Endothelial cell of umbilical vein (primary cell): ENCODE measurements at regions not wholly inside any gene's neighbourhood (a gene's known extent, or its start where the extent isn't known, plus 50 kb on each side); places are given as distances from the start of the nearest gene placed in this dataset.

Experiments
- BruUV-seq: library from RNA; stranded (reverse); fragments of 400-500 nt; replicated peaks from 2 replicates; lab custom pipeline; 2021; lab: Mats Ljungman, UMichigan
- CTCF ChIA-PET: fragments of 300-600, 350-600 bp; sonication (Branson Sonifier 250); formaldehyde crosslinking; loops from one replicate; lab custom pipeline; 2021; ENCODE audit warnings: antibody characterized with exemption, inconsistent platforms; lab: Charles Lee
- POLR2A ChIA-PET: fragments of 300-600, 350-600 bp; sonication (Branson Sonifier 250); formaldehyde crosslinking; loops from one replicate; lab custom pipeline; 2021; ENCODE audit warnings: antibody characterized with exemption, inconsistent platforms; lab: Charles Lee
- DNase-seq: peaks from one replicate; pipeline ENCODE4 v3.0.0-alpha.2; 2011; ENCODE audit warnings: low read depth, low spot score
- FAIRE-seq: peaks from 2 replicates; lab custom pipeline; 2011; peaks lifted over from hg19 to GRCh38; lab: Jason Lieb, UNC
- H2AFZ ChIP-seq: 2 replicates; pipeline ENCODE4 v1.6.0; 2012; ENCODE audit warnings: low read depth, low read length, control low read depth, inconsistent platforms
- H3K27ac ChIP-seq: 2 replicates; pipeline ENCODE4 v1.5.1; 2011; ENCODE audit warnings: low read depth, mild to moderate bottlenecking, control low read depth, low read length, moderate library complexity; ENCODE audit not compliant: insufficient read depth
- H3K27me3 ChIP-seq, 2 experiments: 2 replicates each; pipeline versions ENCODE4 v1.6.0 to v1.6.1; 2011; ENCODE audit warnings: low read length in 2 of 2, mixed read lengths in 1 of 2; ENCODE audit not compliant: control insufficient read depth in 2 of 2, insufficient read depth in 2 of 2
- H3K36me3 ChIP-seq, 2 experiments: 2 replicates in 1 of 2; 3 replicates in 1 of 2; pipeline ENCODE4 v1.5.1; 2011; ENCODE audit warnings: low read length in 2 of 2, mild to moderate bottlenecking in 1 of 2, moderate library complexity in 1 of 2; ENCODE audit not compliant: control insufficient read depth in 2 of 2, insufficient read depth in 2 of 2; ENCODE audit errors: extremely low read depth in 1 of 2
- H3K4me1 ChIP-seq: 3 replicates; pipeline ENCODE4 v1.5.1; 2011; ENCODE audit warnings: mild to moderate bottlenecking, low read length; ENCODE audit not compliant: control insufficient read depth, insufficient read depth; ENCODE audit errors: extremely low read depth
- H3K4me2 ChIP-seq: 2 replicates; pipeline ENCODE4 v1.6.1; 2011; ENCODE audit warnings: low read length, control low read depth, mixed read lengths; ENCODE audit not compliant: insufficient read depth
- H3K4me3 ChIP-seq, 3 experiments: fragments of 200-600 bp in 1 of 3; sonication (generic), shearing (Covaris generic) in 1 of 3; replicated peaks in 1 of 3; 2 replicates each; pipeline ENCODE4 v1.5.1; 2011 to 2016; ENCODE audit warnings: control low read depth in 3 of 3, low read length in 3 of 3, mild to moderate bottlenecking in 2 of 3, inconsistent platforms in 1 of 3, low read depth in 1 of 3, moderate library complexity in 1 of 3; ENCODE audit not compliant: insufficient read depth in 1 of 3
- H3K79me2 ChIP-seq: 2 replicates; pipeline ENCODE4 v1.6.0; 2012; ENCODE audit warnings: low read length, inconsistent platforms; ENCODE audit not compliant: control insufficient read depth, insufficient read depth
- H3K9ac ChIP-seq: replicated peaks from 2 replicates; pipeline ENCODE3; 2011; ENCODE audit warnings: low read length, control low read depth; ENCODE audit not compliant: insufficient read depth; ENCODE audit errors: extremely low read depth
- H3K9me1 ChIP-seq: replicated peaks from 3 replicates; pipeline ENCODE4 v1.6.0; 2011; ENCODE audit warnings: mild to moderate bottlenecking, low read length; ENCODE audit not compliant: control insufficient read depth, insufficient read depth; ENCODE audit errors: extremely low read depth
- H3K9me3 ChIP-seq: replicated peaks from 2 replicates; pipeline ENCODE4 v1.5.1; 2012; ENCODE audit warnings: low read length, inconsistent platforms; ENCODE audit not compliant: control insufficient read depth, insufficient read depth
- H4K20me1 ChIP-seq: replicated peaks from 2 replicates; pipeline ENCODE3; 2011; ENCODE audit warnings: mild to moderate bottlenecking, low read length; ENCODE audit not compliant: control insufficient read depth, insufficient read depth; ENCODE audit errors: extremely low read depth
- GATA2 ChIP-seq: IDR thresholded peaks from 2 replicates; pipeline ENCODE4 v1.7.0; 2011; ENCODE audit warnings: low read depth, mild to moderate bottlenecking, moderate library complexity, mixed read lengths, low read length; ENCODE audit not compliant: insufficient read length, insufficient read depth
- JUN ChIP-seq: IDR thresholded peaks from 2 replicates; pipeline ENCODE4 v1.6.1; 2011; ENCODE audit warnings: borderline replicate concordance, low read depth; ENCODE audit not compliant: insufficient read length, insufficient read depth
- MYC ChIP-seq: IDR thresholded peaks from one replicate; pipeline ENCODE4 v1.6.1; 2011; ENCODE audit warnings: mild to moderate bottlenecking, low read depth, low read length
- POLR2AphosphoS5 ChIP-seq: IDR thresholded peaks from 2 replicates; pipeline ENCODE4 v1.6.1; 2012; ENCODE audit warnings: low read depth, mild to moderate bottlenecking, control low read depth, low read length, moderate library complexity; ENCODE audit not compliant: insufficient read depth
- dilution Hi-C: fragments of 300-500 bp; cut with MboI; formaldehyde crosslinking; loops from one replicate; pipeline ENCODE4 v1.15.0; 2019; ENCODE audit warnings: low sequenced_read_pairs; ENCODE audit not compliant: extremely low pct_ligation_motif_present
- intact Hi-C: fragments of 100-400 bp; cut with micrococcal nuclease; formaldehyde crosslinking; loops from one replicate; pipeline ENCODE4 v1.10.0; 2022
- TF ChIP-seq, protein P1 (sequence below): IDR thresholded peaks from 2 replicates; pipeline ENCODE4 v1.6.1; 2011; ENCODE audit not compliant: insufficient read depth, insufficient read length

DNA sequence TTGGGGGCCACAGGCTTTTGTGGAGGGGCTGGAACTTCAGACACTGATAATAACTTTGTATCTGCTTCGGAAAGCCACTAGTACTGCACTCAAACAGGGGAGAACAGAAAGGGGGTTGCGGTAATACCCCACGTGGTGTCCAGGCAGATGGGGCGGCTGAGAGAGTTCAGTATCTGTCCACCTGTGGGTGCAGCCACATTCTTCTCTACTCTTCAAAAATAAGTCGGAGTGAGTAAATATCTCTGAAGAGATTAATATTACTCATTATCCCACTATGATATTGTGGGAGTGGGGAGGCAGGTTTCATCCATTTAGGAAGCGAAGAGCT is 102.1 kb upstream of the SSBP2 start:
- Histone ChIP-seq H3K36me3 (no peaks in the 10 kb centered on the region), H3K9ac (no peak overlapping the region), H3K79me2 (no peaks in the 10 kb centered on the region), H2AFZ (no peak overlapping the region), H3K4me3 (no peak overlapping the region), H3K9me3 (no peaks in the 10 kb centered on the region), H3K27me3 (no peaks in the 10 kb centered on the region), H3K4me2 (no peak overlapping the region), H3K27ac (no peak overlapping the region), H4K20me1 (no peaks in the 10 kb centered on the region), H3K4me1 (peaks cover 15% of the 10 kb centered on the region), H3K9me1 (no peaks in the 10 kb centered on the region)
- TF ChIP-seq, protein P1, sequence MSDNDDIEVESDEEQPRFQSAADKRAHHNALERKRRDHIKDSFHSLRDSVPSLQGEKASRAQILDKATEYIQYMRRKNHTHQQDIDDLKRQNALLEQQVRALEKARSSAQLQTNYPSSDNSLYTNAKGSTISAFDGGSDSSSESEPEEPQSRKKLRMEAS = no peak
- TF ChIP-seq POLR2AphosphoS5 (no peak), GATA2 (no peak), JUN (no peak), MYC (no peak)
- dilution Hi-C loops = no loop called here
- ChIA-PET POLR2A (no interaction called here), CTCF (interaction anchor here (2.3 to 5.7 kb wide), 3 partner anchors 103 to 346 kb away, joined by 16 to 89 read pairs (median 48); partner anchors contain the start of gene SSBP2)
- intact Hi-C loops = loop anchor here (5.0 kb wide), 1 partner anchor 551 kb away; the partner anchor contains the start of gene ZCCHC9
- FAIRE-seq (no peak), DNase-seq (no peak)
- no TSS peak for BruUV-seq

DNA sequence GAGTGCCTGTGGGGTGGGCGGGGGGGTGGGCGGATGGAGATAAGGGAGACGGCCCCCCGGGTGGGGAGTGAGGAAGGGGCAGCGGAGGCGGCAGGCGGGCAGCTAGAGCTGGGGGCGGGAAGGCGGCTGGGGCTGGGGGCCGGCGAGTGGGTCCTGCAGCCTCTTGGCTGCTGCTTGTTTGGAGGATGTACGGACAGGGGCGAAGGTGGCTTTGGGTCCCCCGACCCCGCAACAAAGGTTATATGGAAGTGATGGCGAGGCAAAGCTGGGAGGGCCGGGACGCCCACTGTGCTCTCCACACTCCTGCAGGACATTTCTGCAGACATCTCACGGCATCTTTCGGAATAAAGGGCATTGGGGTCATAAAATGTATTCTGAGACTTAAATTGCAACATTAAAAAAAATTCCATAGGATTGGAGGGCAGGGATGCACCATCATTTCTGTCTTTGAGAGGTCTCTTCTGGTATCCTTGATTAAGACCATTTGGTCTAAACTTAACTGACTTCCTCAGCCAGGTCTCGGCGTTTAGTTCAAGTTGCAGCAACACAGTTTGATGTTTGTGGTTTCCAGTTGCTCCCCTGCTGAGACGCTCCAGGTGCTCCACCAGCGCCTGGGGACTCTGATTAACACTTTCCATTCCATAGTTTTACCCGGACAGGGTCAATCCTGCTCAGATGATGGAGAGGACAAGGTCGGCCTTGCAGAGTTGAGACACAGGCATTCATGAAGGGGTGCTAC is 101.6 kb upstream of the SSBP2 start:
- FAIRE-seq = no peak
- DNase-seq = peak; percentile 1
- H3K79me2 ChIP-seq = no peaks in the 10 kb centered on the region
- ChIA-PET POLR2A (interaction anchor here (0.9 to 1.7 kb wide), 5 partner anchors 64 to 346 kb away, joined by 3 to 37 read pairs (median 4); partner anchors contain the start of genes ATG10 and SSBP2), CTCF (interaction anchor here (0.6 to 5.7 kb wide), 19 partner anchors 13 to 488 kb away, joined by 3 to 89 read pairs (median 5); partner anchors contain the start of gene SSBP2)
- no peak for TF ChIP-seq MYC
- no peak for TF ChIP-seq JUN
- TF ChIP-seq, protein P1 = no peak
- TF ChIP-seq GATA2 = no peak
- H3K9me1 ChIP-seq = no peaks in the 10 kb centered on the region
- intact Hi-C loops = loop anchor here (5.0 kb wide), 1 partner anchor 550 kb away; the partner anchor contains the start of gene ZCCHC9
- peaks cover 11% of the 10 kb centered on the region for H3K4me1 ChIP-seq
- BruUV-seq = no TSS peak
- dilution Hi-C loops = no loop called here
- no peaks in the 10 kb centered on the region for H4K20me1 ChIP-seq
- H3K27ac ChIP-seq = no peak overlapping the region
- H3K4me2 ChIP-seq = peak overlapping the region; percentile 3
- H3K4me3 ChIP-seq = peak overlapping the region in 1 of 3 experiments; percentile 40
- H3K9me3 ChIP-seq = no peaks in the 10 kb centered on the region
- H3K9ac ChIP-seq = no peak overlapping the region
- no peaks in the 10 kb centered on the region for H3K36me3 ChIP-seq
- H3K27me3 ChIP-seq = no peaks in the 10 kb centered on the region
- peak overlapping the region; percentile 60 for H2AFZ ChIP-seq
